ENCODE measurements at regions not wholly inside any gene's neighbourhood (a gene's known extent, or its start where the extent isn't known, plus 50 kb on each side); places are given as distances from the start of the nearest gene placed in this dataset.

GRCh38 chr10:21403256-21404015 is 122.0 kb downstream of the SKIDA1 start:
- peaks cover 18% of the 10 kb centered on the region for H3K4me1 ChIP-seq (ENCODE audit: insufficient read depth, low read length)
- H3K27me3 ChIP-seq (ENCODE audit: insufficient read depth, low read length) = no peaks in the 10 kb centered on the region
- H3K27ac ChIP-seq (ENCODE audit: low read length) = no peak overlapping the region

GRCh38 chr10:21402606-21403083 is 122.8 kb downstream of the SKIDA1 start:
- H3K4me1 ChIP-seq (ENCODE audit: insufficient read depth, low read length) = peaks cover 17% of the 10 kb centered on the region
- no peak overlapping the region for H3K27ac ChIP-seq (ENCODE audit: low read length)
- no peaks in the 10 kb centered on the region for H3K9me3 ChIP-seq (ENCODE audit: insufficient read depth, low read depth, low read length)

More at GRCh38 chr10:21403256-21404015, 122.0 kb downstream of the SKIDA1 start:
- Histone ChIP-seq H3K4me3 (ENCODE audit: low read length) (no peak overlapping the region), H3K9me3 (ENCODE audit: insufficient read depth, low read depth, low read length) (no peaks in the 10 kb centered on the region), H3K36me3 (ENCODE audit: insufficient read depth, low read depth, low read length) (no peaks in the 10 kb centered on the region), H3K9ac (ENCODE audit: low read depth, low read length) (no peak overlapping the region)

GRCh38 chr10:21401196-21401595 is 124.3 kb downstream of the SKIDA1 start:
- H3K36me3 ChIP-seq (ENCODE audit: insufficient read depth, low read depth, low read length) = no peaks in the 10 kb centered on the region
- no peaks in the 10 kb centered on the region for H3K9me3 ChIP-seq (ENCODE audit: insufficient read depth, low read depth, low read length)
- no peak overlapping the region for H3K9ac ChIP-seq (ENCODE audit: low read depth, low read length)
- H3K27me3 ChIP-seq (ENCODE audit: insufficient read depth, low read length) = no peaks in the 10 kb centered on the region
- H3K4me1 ChIP-seq (ENCODE audit: insufficient read depth, low read length) = peaks cover 13% of the 10 kb centered on the region
- H3K4me3 ChIP-seq (ENCODE audit: low read length) = no peak overlapping the region
- no peak overlapping the region for H3K27ac ChIP-seq (ENCODE audit: low read length)

More at GRCh38 chr10:21402606-21403083, 122.8 kb downstream of the SKIDA1 start:
- Histone ChIP-seq H3K4me3 (ENCODE audit: low read length) (no peak overlapping the region), H3K36me3 (ENCODE audit: insufficient read depth, low read depth, low read length) (no peaks in the 10 kb centered on the region), H3K9ac (ENCODE audit: low read depth, low read length) (no peak overlapping the region), H3K27me3 (ENCODE audit: insufficient read depth, low read length) (no peaks in the 10 kb centered on the region)

- H3K27me3 ChIP-seq (ENCODE audit: insufficient read depth, low read length) = no peaks in the 10 kb centered on the region
- no peak overlapping the region for H3K27ac ChIP-seq (ENCODE audit: low read length)
- no peak overlapping the region for H3K4me3 ChIP-seq (ENCODE audit: low read length)
- H3K36me3 ChIP-seq (ENCODE audit: insufficient read depth, low read depth, low read length) = no peaks in the 10 kb centered on the region
- H3K9ac ChIP-seq (ENCODE audit: low read depth, low read length) = no peak overlapping the region
- H3K4me1 ChIP-seq (ENCODE audit: insufficient read depth, low read length) = peaks cover 13% of the 10 kb centered on the region
- H3K9me3 ChIP-seq (ENCODE audit: insufficient read depth, low read depth, low read length) = no peaks in the 10 kb centered on the region; the same call in 1 of the 2 replicates
These were observed 126.0 kb downstream of the SKIDA1 start for GRCh38 chr10:21399392-21400035.

- Histone ChIP-seq H3K9ac (ENCODE audit: low read depth, low read length) (no peak overlapping the region), H3K27me3 (ENCODE audit: insufficient read depth, low read length) (no peaks in the 10 kb centered on the region), H3K4me3 (ENCODE audit: low read length) (no peak overlapping the region), H3K36me3 (ENCODE audit: insufficient read depth, low read depth, low read length) (no peaks in the 10 kb centered on the region), H3K4me1 (ENCODE audit: insufficient read depth, low read length) (peaks cover 10% of the 10 kb centered on the region), H3K27ac (ENCODE audit: low read length) (no peak overlapping the region), H3K9me3 (ENCODE audit: insufficient read depth, low read depth, low read length) (no peaks in the 10 kb centered on the region; the same call in 1 of the 2 replicates)
These were observed 126.8 kb downstream of the SKIDA1 start for GRCh38 chr10:21398563-21399231.

GRCh38 chr10:21396889-21397288 is 128.6 kb downstream of the SKIDA1 start:
- Histone ChIP-seq H3K4me3 (ENCODE audit: low read length) (no peak overlapping the region), H3K36me3 (ENCODE audit: insufficient read depth, low read depth, low read length) (no peaks in the 10 kb centered on the region), H3K9me3 (ENCODE audit: insufficient read depth, low read depth, low read length) (no peaks in the 10 kb centered on the region; the same call in 1 of the 2 replicates), H3K27me3 (ENCODE audit: insufficient read depth, low read length) (no peaks in the 10 kb centered on the region), H3K27ac (ENCODE audit: low read length) (no peak overlapping the region), H3K4me1 (ENCODE audit: insufficient read depth, low read length) (no peaks in the 10 kb centered on the region), H3K9ac (ENCODE audit: low read depth, low read length) (no peak overlapping the region)

- H3K9ac ChIP-seq (ENCODE audit: low read depth, low read length) = no peak overlapping the region
- no peaks in the 10 kb centered on the region for H3K27me3 ChIP-seq (ENCODE audit: insufficient read depth, low read length)
- H3K27ac ChIP-seq (ENCODE audit: low read length) = no peak overlapping the region
- no peak overlapping the region for H3K4me3 ChIP-seq (ENCODE audit: low read length)
- no peaks in the 10 kb centered on the region for H3K36me3 ChIP-seq (ENCODE audit: insufficient read depth, low read depth, low read length)
- no peaks in the 10 kb centered on the region; the same call in 1 of the 2 replicates for H3K9me3 ChIP-seq (ENCODE audit: insufficient read depth, low read depth, low read length)
- peaks cover 12% of the 10 kb centered on the region for H3K4me1 ChIP-seq (ENCODE audit: insufficient read depth, low read length)
These were observed 131.6 kb downstream of the SKIDA1 start for GRCh38 chr10:21393931-21394330.

GRCh38 chr10:21388589-21388988 is 136.9 kb downstream of the SKIDA1 start:
- Histone ChIP-seq H3K27me3 (ENCODE audit: insufficient read depth, low read length) (no peaks in the 10 kb centered on the region), H3K27ac (ENCODE audit: low read length) (no peak overlapping the region), H3K36me3 (ENCODE audit: insufficient read depth, low read depth, low read length) (no peaks in the 10 kb centered on the region), H3K9ac (ENCODE audit: low read depth, low read length) (peak overlapping the region; percentile 28; the same call in 1 of the 2 replicates), H3K4me1 (ENCODE audit: insufficient read depth, low read length) (peaks cover 32% of the 10 kb centered on the region), H3K4me3 (ENCODE audit: low read length) (no peak overlapping the region), H3K9me3 (ENCODE audit: insufficient read depth, low read depth, low read length) (no peaks in the 10 kb centered on the region)

- no peak overlapping the region for H3K9ac ChIP-seq (ENCODE audit: low read depth, low read length)
- no peak overlapping the region for H3K4me3 ChIP-seq (ENCODE audit: low read length)
- H3K4me1 ChIP-seq (ENCODE audit: insufficient read depth, low read length) = peaks cover 32% of the 10 kb centered on the region
- H3K9me3 ChIP-seq (ENCODE audit: insufficient read depth, low read depth, low read length) = no peaks in the 10 kb centered on the region
- no peaks in the 10 kb centered on the region for H3K27me3 ChIP-seq (ENCODE audit: insufficient read depth, low read length)
- no peaks in the 10 kb centered on the region for H3K36me3 ChIP-seq (ENCODE audit: insufficient read depth, low read depth, low read length)
- H3K27ac ChIP-seq (ENCODE audit: low read length) = no peak overlapping the region
These were observed 137.6 kb downstream of the SKIDA1 start for GRCh38 chr10:21387868-21388267.

- Histone ChIP-seq H3K4me1 (ENCODE audit: insufficient read depth, low read length) (peaks cover 28% of the 10 kb centered on the region), H3K27ac (ENCODE audit: low read length) (no peak overlapping the region), H3K27me3 (ENCODE audit: insufficient read depth, low read length) (no peaks in the 10 kb centered on the region), H3K9ac (ENCODE audit: low read depth, low read length) (no peak overlapping the region), H3K4me3 (ENCODE audit: low read length) (no peak overlapping the region), H3K9me3 (ENCODE audit: insufficient read depth, low read depth, low read length) (no peaks in the 10 kb centered on the region), H3K36me3 (ENCODE audit: insufficient read depth, low read depth, low read length) (no peaks in the 10 kb centered on the region)
These were observed 139.4 kb downstream of the SKIDA1 start for GRCh38 chr10:21385996-21386585.

- H3K9ac ChIP-seq (ENCODE audit: low read depth, low read length) = no peak overlapping the region
- no peak overlapping the region for H3K4me3 ChIP-seq (ENCODE audit: low read length)
- no peak overlapping the region for H3K27ac ChIP-seq (ENCODE audit: low read length)
These were observed 139.9 kb downstream of the SKIDA1 start for GRCh38 chr10:21385536-21385935.

More at GRCh38 chr10:21385536-21385935, 139.9 kb downstream of the SKIDA1 start:
- Histone ChIP-seq H3K27me3 (ENCODE audit: insufficient read depth, low read length) (no peaks in the 10 kb centered on the region), H3K4me1 (ENCODE audit: insufficient read depth, low read length) (peaks cover 25% of the 10 kb centered on the region), H3K9me3 (ENCODE audit: insufficient read depth, low read depth, low read length) (no peaks in the 10 kb centered on the region), H3K36me3 (ENCODE audit: insufficient read depth, low read depth, low read length) (no peaks in the 10 kb centered on the region)

Data from iPS-20b (cell line).